Breast epithelium (tissue), 3 donors: ENCODE measurements at regions not wholly inside any gene's neighbourhood (a gene's known extent, or its start where the extent isn't known, plus 50 kb on each side); places are given as distances from the start of the nearest gene placed in this dataset.

ENCODE experiments used
- CTCF ChIP-seq, 3 donors: fragments of 450-650 bp; IDR thresholded peaks; one replicate each; pipeline ENCODE4 v1.5.1; 2016 to 2017; ENCODE audit warnings: antibody characterized with exemption in 3 of 3, mild to moderate bottlenecking in 3 of 3, moderate library complexity in 3 of 3
- POLR2A ChIP-seq: fragments of 450-650 bp; IDR thresholded peaks from one replicate; pipeline ENCODE4 v1.6.1; 2016; ENCODE audit warnings: antibody characterized with exemption, mild to moderate bottlenecking, moderate library complexity
- POLR2AphosphoS5 ChIP-seq, 3 donors: sonication (generic); formaldehyde crosslinking; IDR thresholded peaks; one replicate each; pipeline ENCODE4 v1.6.1; 2017; ENCODE audit warnings: antibody characterized with exemption in 3 of 3

- TF ChIP-seq CTCF (IDR thresholded peaks at IDR 0.05) = no peak
- no peak for TF ChIP-seq POLR2AphosphoS5 (IDR thresholded peaks at IDR 0.05)
- no peak for TF ChIP-seq POLR2A
These were observed 543.8 kb upstream of the JAG1 start for GRCh38 chr20:11217326-11218172.
